Hepatocyte (in vitro differentiated cells): ENCODE measurements at regions not wholly inside any gene's neighbourhood (a gene's known extent, or its start where the extent isn't known, plus 50 kb on each side); places are given as distances from the start of the nearest gene placed in this dataset.

Experiments
- CTCF ChIP-seq: fragments of 200-600 bp; sonication (generic); IDR thresholded peaks from 2 replicates; pipeline ENCODE4 v1.5.1; 2016; ENCODE audit warnings: antibody characterized with exemption, mild to moderate bottlenecking; ENCODE audit not compliant: poor library complexity
- EZH2 ChIP-seq: fragments of 200-600 bp; sonication (generic); IDR thresholded peaks from 2 replicates; pipeline ENCODE4 v1.6.1; 2016; ENCODE audit warnings: antibody characterized with exemption, mild to moderate bottlenecking, borderline replicate concordance

DNA sequence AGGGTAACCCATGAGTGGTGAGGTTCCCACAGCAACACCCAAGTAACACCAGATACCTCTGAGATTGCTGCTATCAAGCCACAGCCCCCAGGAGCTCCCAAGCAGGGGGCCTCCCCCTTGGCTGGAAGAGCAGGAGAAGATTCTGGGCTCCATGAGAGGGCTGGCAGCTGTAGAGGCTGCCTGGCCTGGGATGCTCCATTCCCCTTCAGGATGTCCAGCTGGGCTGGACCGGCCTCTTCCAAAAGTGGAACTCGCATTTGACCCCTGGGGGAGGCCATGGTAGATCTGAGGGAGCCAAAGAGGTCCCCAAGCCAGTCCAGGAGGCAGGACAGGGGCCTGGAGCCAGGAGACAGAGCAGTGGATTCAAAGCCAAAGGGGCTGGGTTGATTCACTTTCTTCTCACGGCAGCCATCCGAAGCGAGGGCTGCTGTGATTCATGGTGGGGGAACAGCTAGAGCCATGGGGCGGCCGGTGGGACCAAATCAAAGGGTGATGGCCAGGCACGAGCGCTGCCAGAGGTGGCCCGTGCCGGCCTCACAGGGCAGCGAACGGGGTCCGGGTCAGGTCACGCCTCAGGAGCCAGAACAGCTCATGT lies 95.3 kb upstream of the ID2 start:
- TF ChIP-seq CTCF (no peak), EZH2 (no peak)
